H9 (cell line): ENCODE measurements at regions not wholly inside any gene's neighbourhood (a gene's known extent, or its start where the extent isn't known, plus 50 kb on each side); places are given as distances from the start of the nearest gene placed in this dataset.
A peak's percentile ranks its signal among the peaks of the same experiment; 100 is the strongest.

Experiments used
- DNase-seq: peaks from one replicate; pipeline ENCODE4 v3.0.0-alpha.2; 2017
- H2AFZ ChIP-seq: one replicate; pipeline ENCODE4 v1.6.1; 2013; ENCODE audit warnings: mild to moderate bottlenecking, low read length, control low read depth, moderate library complexity
- H2AK5ac ChIP-seq: 2 replicates; pipeline ENCODE4 v1.6.1; 2013; ENCODE audit warnings: low read length, control low read depth, mixed read lengths; ENCODE audit not compliant: insufficient read length
- H2BK120ac ChIP-seq: one replicate; pipeline ENCODE4 v1.6.1; 2013; ENCODE audit warnings: low read depth, mild to moderate bottlenecking, low read length, control low read depth, inconsistent platforms; ENCODE audit not compliant: poor library complexity, severe bottlenecking
- H2BK12ac ChIP-seq: 2 replicates; pipeline ENCODE4 v1.6.1; 2013; ENCODE audit warnings: low read length, control low read depth, mixed read lengths, low read depth; ENCODE audit not compliant: insufficient read length
- H2BK15ac ChIP-seq: 2 replicates; pipeline ENCODE4 v1.6.1; 2013; ENCODE audit warnings: low read depth, low read length, control low read depth
- H2BK20ac ChIP-seq: one replicate; pipeline ENCODE4 v1.6.1; 2013; ENCODE audit warnings: low read depth, mild to moderate bottlenecking, low read length, control low read depth, inconsistent platforms; ENCODE audit not compliant: poor library complexity, severe bottlenecking
- H2BK5ac ChIP-seq: 2 replicates; pipeline ENCODE4 v1.6.1; 2013; ENCODE audit warnings: low read length, control low read depth, mixed read lengths; ENCODE audit not compliant: insufficient read length
- H3K14ac ChIP-seq: 2 replicates; pipeline ENCODE4 v1.6.1; 2013; ENCODE audit warnings: low read length, control low read depth; ENCODE audit not compliant: insufficient read depth
- H3K18ac ChIP-seq: 2 replicates; pipeline ENCODE4 v1.6.1; 2013; ENCODE audit warnings: low read depth, mild to moderate bottlenecking, mixed read lengths, low read length, control low read depth; ENCODE audit not compliant: insufficient read length
- H3K23ac ChIP-seq: 2 replicates; pipeline ENCODE4 v1.6.1; 2013; ENCODE audit warnings: low read length, control low read depth, mixed read lengths, low read depth; ENCODE audit not compliant: insufficient read length
- H3K23me2 ChIP-seq: 2 replicates; pipeline ENCODE4 v1.6.1; 2013; ENCODE audit warnings: low read depth, mild to moderate bottlenecking, mixed read lengths, low read length, control low read depth; ENCODE audit not compliant: insufficient read length, poor library complexity, severe bottlenecking
- H3K27ac ChIP-seq: 2 replicates; pipeline ENCODE4 v1.5.1; 2013; ENCODE audit warnings: low read length, control low read depth, mixed read lengths, low read depth; ENCODE audit not compliant: insufficient read length
- H3K27me3 ChIP-seq: 2 replicates; pipeline ENCODE4 v1.6.1; 2013; ENCODE audit warnings: low read length, control low read depth, inconsistent platforms; ENCODE audit not compliant: insufficient read depth
- H3K4ac ChIP-seq: 2 replicates; pipeline ENCODE4 v1.6.1; 2013; ENCODE audit warnings: low read depth, mild to moderate bottlenecking, control low read depth, inconsistent platforms, low read length, moderate library complexity
- H3K4me1 ChIP-seq: 2 replicates; pipeline ENCODE4 v1.6.1; 2013; ENCODE audit warnings: low read length, control low read depth, inconsistent platforms; ENCODE audit not compliant: insufficient read depth
- H3K4me2 ChIP-seq: 2 replicates; pipeline ENCODE4 v1.6.1; 2013; ENCODE audit warnings: low read length, control low read depth, mixed read lengths; ENCODE audit not compliant: insufficient read length, insufficient read depth
- H3K56ac ChIP-seq: 2 replicates; pipeline ENCODE4 v1.6.1; 2013; ENCODE audit warnings: low read depth, mild to moderate bottlenecking, mixed read lengths, low read length, control low read depth; ENCODE audit not compliant: insufficient read length
- H3K79me1 ChIP-seq: 2 replicates; pipeline ENCODE4 v1.6.1; 2013; ENCODE audit warnings: low read depth, mild to moderate bottlenecking, moderate library complexity, low read length, control low read depth, inconsistent platforms; ENCODE audit not compliant: insufficient read depth, poor library complexity, severe bottlenecking
- H3K79me2 ChIP-seq: 2 replicates; pipeline ENCODE4 v1.6.1; 2013; ENCODE audit warnings: low read length, control low read depth, inconsistent platforms; ENCODE audit not compliant: insufficient read depth
- H3K9ac ChIP-seq: 2 replicates; pipeline ENCODE4 v1.6.1; 2013; ENCODE audit warnings: low read length, control low read depth, mixed read lengths; ENCODE audit not compliant: insufficient read length; ENCODE audit errors: extremely low read depth
- H3K9me3 ChIP-seq: one replicate; pipeline ENCODE4 v1.6.1; 2013; ENCODE audit warnings: low read depth, low read length, inconsistent platforms; ENCODE audit not compliant: control insufficient read depth
- H3T11ph ChIP-seq: one replicate; pipeline ENCODE4 v1.6.1; 2013; ENCODE audit warnings: mild to moderate bottlenecking, low read length, control low read depth, inconsistent platforms
- H4K20me1 ChIP-seq: one replicate; pipeline ENCODE4 v1.6.1; 2013; ENCODE audit not compliant: control insufficient read depth, insufficient read length, insufficient read depth
- H4K5ac ChIP-seq: 2 replicates; pipeline ENCODE4 v1.6.1; 2013; ENCODE audit warnings: low read depth, mild to moderate bottlenecking, mixed read lengths, low read length, control low read depth; ENCODE audit not compliant: insufficient read length
- H4K8ac ChIP-seq: replicated peaks from 2 replicates; pipeline ENCODE4 v1.6.1; 2013; ENCODE audit warnings: low read length, control low read depth, mixed read lengths, low read depth; ENCODE audit not compliant: insufficient read length
- H4K91ac ChIP-seq: 2 replicates; pipeline ENCODE4 v1.6.1; 2013; ENCODE audit warnings: low read depth, mild to moderate bottlenecking, moderate library complexity, mixed read lengths, low read length, control low read depth; ENCODE audit not compliant: insufficient read length
- H3K27ac Mint-ChIP-seq, 3 experiments: 2 replicates in 2 of 3; 3 replicates in 1 of 3; pipeline ENCODE4 v1.8.0; 2020 to 2021; ENCODE audit warnings: mixed read lengths in 3 of 3, mild to moderate bottlenecking in 1 of 3, moderate library complexity in 1 of 3
- H3K27me3 Mint-ChIP-seq: 2 replicates; pipeline ENCODE4 v1.8.0; 2021; ENCODE audit warnings: low read depth, mild to moderate bottlenecking, moderate library complexity, mixed read lengths
- H3K36me3 Mint-ChIP-seq, 3 experiments: 2 replicates in 2 of 3; 3 replicates in 1 of 3; pipeline ENCODE4 v1.8.0; 2020 to 2021; ENCODE audit warnings: low read depth in 3 of 3, mixed read lengths in 3 of 3; ENCODE audit not compliant: insufficient read depth in 1 of 3
- H3K4me1 Mint-ChIP-seq, 2 experiments: 2 replicates each; pipeline ENCODE4 v1.8.0; 2020; ENCODE audit warnings: mixed read lengths in 2 of 2
- H3K4me3 Mint-ChIP-seq, 2 experiments: 2 replicates in 1 of 2; 3 replicates in 1 of 2; pipeline ENCODE4 v1.8.0; 2020 to 2021; ENCODE audit warnings: mild to moderate bottlenecking in 2 of 2, mixed read lengths in 2 of 2, moderate library complexity in 1 of 2
- H3K9me3 Mint-ChIP-seq, 2 experiments: 2 replicates in 1 of 2; 3 replicates in 1 of 2; pipeline ENCODE4 v1.8.0; 2020; ENCODE audit warnings: mild to moderate bottlenecking in 2 of 2, mixed read lengths in 2 of 2, moderate library complexity in 1 of 2
- CTCF ChIP-seq: fragments of 200-600 bp; sonication (generic); conservative IDR thresholded peaks from 3 replicates; pipeline ENCODE4 v1.8.0; 2021; ENCODE audit warnings: antibody characterized with exemption, mild to moderate bottlenecking
- WGBS: extraction: QIAGEN DNeasy Blood & Tissue Kit; methylation state at CpG from one replicate; pipeline ENCODE4 v1.1.7; 2013; ENCODE audit warnings: missing lambda C conversion rate, low lambda C conversion rate, mixed read lengths; ENCODE audit not compliant: insufficient read length; ENCODE audit errors: extremely low coverage; 5-methylcytosine and 5-hydroxymethylcytosine counted together

DNA sequence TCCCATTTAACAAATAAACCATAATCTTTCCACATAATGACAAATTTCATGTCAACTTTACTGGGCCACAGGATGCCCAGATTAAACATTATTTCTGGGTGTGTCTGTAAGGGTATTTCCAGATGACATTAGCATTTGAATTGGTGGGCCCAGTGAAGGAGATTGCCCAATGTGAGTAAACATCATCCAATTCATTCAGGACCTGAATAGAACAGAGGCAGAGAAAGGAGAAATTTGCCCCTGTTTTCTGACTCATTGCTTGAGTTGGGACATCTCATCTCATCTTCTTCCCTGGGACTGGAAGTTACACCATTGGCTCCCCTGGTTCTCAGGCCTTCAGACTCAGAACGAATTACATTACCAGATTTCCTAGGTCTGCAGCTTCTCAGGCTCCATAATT is 142.9 kb downstream of the TPBG start:
- Histone ChIP-seq H3K79me2 (no peaks in the 10 kb centered on the region), H3K79me1 (no peaks in the 10 kb centered on the region), H2BK120ac (no peak overlapping the region), H2AK5ac (no peak overlapping the region), H3K4ac (no peak overlapping the region), H4K91ac (no peak overlapping the region), H2AFZ (no peak overlapping the region), H4K8ac (no peak overlapping the region), H2BK20ac (no peak overlapping the region), H3K14ac (no peak overlapping the region), H4K20me1 (no peaks in the 10 kb centered on the region), H3K18ac (no peak overlapping the region), H4K5ac (no peak overlapping the region), H2BK5ac (no peak overlapping the region), H3K9ac (no peak overlapping the region), H2BK15ac (no peak overlapping the region), H2BK12ac (no peak overlapping the region), H3T11ph (no peak overlapping the region), H3K4me1 (no peaks in the 10 kb centered on the region), H3K27me3 (no peaks in the 10 kb centered on the region), H3K23ac (no peak overlapping the region), H3K56ac (no peak overlapping the region), H3K23me2 (no peaks in the 10 kb centered on the region), H3K9me3 (no peaks in the 10 kb centered on the region), H3K27ac (no peak overlapping the region), H3K4me2 (no peak overlapping the region)
- Mint-ChIP-seq H3K9me3 (peaks cover 8 to 11% of the 10 kb centered on the region in 2 experiments), H3K27me3 (no peaks in the 10 kb centered on the region), H3K27ac (peak overlapping the region in 1 of 3 experiments; percentile 8; a peak in 2 of 7 replicates), H3K36me3 (peaks cover 0 to 11% (median 2%) of the 10 kb centered on the region in 3 experiments; a peak in 3 of 7 replicates), H3K4me3 (no peak overlapping the region), H3K4me1 (peaks cover 11 to 14% of the 10 kb centered on the region in 2 experiments)
- no peak for DNase-seq
- no peak for TF ChIP-seq CTCF
- no CpG with 5 or more reads among the region's 1 CpG for WGBS
